HG02870 (cell line): ENCODE measurements at regions not wholly inside any gene's neighbourhood (a gene's known extent, or its start where the extent isn't known, plus 50 kb on each side); places are given as distances from the start of the nearest gene placed in this dataset.

Source experiments
- ATAC-seq: cut with Tn5 transposase; IDR thresholded peaks from one replicate; pipeline ENCODE4 v1.9.1; 2021; ENCODE audit warnings: mild to moderate bottlenecking, moderate library complexity; ENCODE audit not compliant: unreplicated experiment

DNA sequence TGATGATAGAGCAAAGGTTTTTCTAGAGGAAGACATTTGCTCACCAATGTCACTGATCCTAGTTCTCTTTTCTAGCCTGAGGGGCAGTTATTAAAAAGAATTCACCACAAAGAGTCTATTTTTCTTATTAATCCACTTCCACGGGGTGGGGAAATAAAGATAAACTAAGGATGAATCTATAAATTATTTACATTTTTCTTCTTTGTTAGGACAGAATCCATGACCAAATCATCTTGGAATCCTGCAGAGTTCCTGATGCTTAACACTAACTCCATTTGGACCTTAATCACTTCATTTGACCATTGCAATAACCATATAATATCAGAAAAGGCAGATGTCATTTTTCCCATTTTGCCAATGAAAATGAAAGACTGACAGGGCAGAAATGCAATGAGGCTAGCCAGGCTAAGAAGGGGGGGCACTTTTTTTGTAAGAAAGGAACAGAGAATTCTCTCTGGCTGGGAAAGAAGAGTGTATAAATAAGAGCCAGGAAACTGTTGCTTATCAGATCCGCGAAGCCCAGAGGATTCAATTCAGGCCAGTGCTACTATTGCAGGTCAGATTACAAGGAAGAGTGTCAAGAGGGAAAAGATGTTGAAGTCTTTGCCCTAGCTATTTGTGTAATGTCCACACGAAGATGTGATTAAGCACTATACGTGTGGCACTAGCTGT is 433.2 kb downstream of the TNS3 start:
- no peak for ATAC-seq

DNA sequence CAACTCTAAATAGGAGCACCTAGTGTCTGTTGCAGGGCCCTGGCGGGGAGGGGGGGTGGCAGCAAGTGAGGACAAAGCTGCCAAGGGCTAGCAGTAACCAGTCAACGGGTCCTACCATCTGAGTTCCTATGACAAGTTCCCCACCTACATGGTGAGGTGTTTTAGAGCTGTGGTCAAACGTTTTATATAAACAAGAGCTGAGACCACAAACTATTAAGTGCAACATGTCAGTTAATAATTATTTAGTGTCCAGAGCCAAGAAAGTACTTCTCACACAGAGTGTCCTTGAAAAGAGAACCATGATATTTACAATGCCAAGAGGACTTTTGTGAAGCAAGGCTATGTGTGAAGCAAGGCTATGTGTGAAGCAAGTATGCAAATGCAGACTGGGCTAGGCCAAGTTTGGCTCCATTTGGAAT is 434.7 kb downstream of the TNS3 start:
- no peak for ATAC-seq

DNA sequence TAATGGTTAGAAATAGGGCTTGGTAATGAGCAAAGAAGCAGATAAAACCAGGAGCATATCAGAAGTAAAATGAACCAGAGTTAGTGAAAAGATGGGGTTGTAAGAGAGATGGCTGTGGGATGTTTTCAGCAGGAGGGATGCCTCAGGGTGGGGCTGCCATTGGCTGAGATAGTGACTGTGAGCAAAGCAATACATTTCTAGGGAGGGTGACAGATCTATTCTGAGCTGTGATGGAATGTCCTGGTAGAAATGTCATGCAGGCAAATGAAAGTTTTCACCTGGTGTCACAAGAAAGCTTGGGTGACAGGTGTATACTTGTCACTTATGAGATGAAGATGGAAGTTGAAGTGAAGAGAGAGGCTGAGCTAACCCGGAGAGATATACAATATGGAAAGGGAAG is 435.9 kb downstream of the TNS3 start:
- ATAC-seq, result no peak

DNA sequence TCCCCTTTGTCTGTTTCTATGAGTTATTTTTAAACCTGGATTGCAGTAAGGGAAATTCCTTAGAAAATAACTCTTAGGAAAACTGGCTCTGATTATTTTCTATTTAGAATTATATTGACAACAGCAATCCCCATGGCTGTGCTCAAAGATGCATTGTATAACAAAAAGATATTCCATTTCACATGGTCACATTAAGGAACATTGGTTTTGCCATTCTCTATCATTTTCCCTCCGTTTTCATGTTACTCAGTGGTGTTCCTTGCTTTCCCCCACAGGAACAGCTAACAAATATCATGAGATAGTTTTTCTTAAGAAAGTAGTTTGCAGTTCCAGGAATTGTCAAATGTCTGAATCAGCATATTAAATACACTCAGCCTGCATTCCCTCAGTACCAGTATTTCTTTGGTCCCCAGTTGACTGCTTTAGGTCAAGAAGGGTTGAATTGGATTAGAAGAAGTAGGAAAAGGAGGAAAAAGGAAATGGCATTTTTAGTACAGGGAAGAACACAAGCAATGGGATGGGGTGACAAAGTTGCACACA is 436.7 kb downstream of the TNS3 start:
- no peak for ATAC-seq

DNA sequence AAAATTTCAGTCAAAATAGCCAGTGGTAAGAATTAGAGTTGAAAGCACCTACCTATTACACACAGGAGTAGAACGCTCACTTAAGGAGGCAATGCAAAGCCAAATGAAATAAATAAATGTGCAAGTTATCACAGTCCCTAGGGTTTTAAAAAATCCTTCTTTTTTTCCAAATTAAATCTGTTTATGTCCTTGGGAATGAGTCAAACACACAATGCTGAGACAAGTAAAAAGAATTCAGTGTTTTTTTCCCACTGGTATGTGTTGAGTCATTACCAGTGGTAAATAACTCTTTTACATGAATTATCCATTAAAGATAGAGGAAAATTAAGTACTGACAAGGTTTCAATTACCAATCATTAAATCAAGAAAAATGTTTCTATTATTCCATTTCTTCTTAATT is 438.6 kb downstream of the TNS3 start:
- no peak for ATAC-seq

DNA sequence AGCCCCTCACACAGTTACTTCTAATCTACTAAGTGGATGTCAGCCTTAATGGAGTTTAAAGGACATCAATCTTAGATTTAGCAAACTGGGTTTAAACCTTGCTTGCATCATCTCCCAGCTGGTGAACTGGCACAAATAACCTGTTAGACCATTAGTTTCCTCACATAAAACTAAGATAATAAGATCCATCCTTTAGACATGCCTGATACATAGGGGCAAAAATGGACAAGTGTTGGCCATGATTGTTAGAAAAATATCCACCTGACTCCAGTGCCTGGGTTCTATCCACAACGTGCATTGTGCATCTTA is 439.1 kb downstream of the TNS3 start:
- ATAC-seq, result no peak

DNA sequence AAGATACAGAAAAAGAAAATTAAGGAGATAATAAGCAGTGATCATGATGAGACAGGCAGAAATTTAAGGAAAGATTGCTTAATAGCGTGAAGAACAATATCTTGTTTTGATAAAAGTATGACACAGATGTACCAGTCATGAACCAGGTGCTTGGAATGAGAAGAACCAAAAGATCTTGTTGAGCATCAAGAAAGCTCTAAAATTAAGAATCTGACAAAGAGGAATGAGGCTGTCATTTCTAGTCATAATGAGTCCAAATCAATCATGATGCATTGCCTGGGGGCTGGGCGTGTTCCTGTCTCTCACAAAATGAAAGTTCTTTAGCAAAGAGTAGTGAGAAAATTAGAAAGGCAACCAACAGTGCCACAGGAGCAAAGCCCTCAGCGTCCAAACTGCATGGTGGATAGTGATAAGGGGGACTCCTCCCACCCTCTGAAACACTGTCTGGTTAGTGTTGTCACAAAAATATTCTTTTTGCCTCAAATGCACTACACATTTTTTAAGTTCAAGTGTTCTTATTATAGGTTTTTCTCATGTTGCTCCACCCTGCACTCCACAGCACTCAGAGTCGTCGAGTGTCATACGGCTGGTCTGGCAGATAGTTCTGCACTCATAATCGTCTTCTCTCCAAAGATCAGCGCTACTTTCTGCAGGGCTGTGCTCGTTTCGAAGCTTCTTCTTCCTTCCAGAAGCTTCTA is 439.6 kb downstream of the TNS3 start:
- no peak for ATAC-seq

DNA sequence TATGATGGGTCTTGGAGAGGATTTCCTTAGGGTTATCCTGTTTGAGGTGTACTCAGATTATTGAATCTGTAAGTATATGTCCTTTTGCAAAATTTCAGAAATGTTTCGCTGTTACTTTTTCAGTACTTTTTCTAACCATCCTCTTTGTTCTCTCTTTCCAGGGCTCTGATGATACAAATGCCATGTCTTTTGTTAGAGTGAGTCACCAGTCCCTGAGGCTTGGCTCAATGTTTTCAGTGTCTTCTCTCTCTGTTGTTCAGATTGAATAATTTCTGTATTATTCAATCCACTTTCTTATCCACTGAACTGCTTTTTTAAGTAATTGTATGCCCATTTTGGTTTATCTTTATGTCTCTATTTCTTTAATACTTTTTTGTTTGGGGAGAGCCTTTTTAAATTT is 449.4 kb downstream of the TNS3 start:
- no peak for ATAC-seq

DNA sequence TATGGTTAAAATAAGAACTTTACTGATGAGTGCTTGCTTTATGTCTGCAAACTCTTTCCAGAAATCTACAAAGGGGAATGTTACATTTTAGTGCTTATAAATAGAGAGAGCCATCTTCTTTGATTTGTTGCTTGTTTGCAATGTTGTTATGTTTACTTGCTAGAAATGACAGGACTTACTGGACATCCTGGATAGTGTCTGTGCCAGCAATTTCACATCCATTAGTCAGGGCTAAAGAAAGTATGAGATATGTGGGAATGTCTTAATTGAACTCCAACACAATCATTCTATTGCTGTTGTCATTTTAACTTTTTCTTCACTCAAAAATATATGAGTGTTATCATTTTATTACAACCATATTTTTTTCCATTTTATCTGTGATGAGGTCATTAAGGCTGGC is 453.2 kb downstream of the TNS3 start:
- no peak for ATAC-seq

DNA sequence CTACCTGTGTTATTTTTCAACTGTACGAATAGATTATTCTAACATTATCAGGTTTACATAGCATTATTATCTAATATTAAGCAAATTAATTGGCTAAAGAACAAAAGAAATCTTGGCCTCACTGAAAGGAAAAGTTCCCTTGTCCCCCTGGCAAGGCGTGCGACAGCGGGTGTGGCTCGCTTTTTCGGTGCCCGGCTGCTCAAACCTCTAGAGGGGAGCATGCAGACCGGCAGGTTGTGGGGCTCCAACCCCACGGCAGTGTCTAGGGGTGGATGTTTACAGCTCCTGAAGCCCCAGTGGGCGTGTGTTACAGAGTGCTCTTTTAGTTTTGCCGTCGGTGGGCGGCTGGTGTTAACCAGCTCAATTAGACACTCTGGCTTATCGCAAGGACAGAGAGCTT is 456.4 kb downstream of the TNS3 start:
- ATAC-seq, result no peak

DNA sequence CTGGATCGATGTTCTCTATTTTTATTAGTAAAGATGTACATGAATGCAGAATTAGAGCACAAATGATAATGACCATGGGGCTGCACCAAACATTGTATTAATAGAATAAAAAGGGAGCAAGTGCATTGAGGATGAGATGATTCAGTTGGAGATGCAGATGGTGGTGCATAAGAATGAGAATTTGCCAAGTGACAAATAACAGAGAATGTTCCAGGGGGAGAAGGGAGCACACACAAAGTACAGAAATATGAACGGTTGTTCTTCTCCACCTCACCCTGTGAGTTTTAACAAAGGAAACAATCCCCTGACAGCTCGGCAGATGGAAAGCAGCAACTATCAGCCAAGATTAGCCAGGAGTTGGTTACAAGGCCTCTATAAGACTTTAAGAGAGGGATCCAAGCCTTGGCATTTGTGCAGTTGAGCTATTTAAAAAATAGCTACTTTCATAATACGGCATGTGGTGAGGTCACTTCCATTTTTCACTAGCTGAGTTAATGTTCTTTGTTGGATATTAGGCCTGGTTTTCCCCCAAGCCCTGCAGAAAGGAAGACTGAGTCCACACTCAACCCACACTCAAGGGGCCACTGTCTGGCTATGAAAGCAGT is 462.5 kb downstream of the TNS3 start:
- no peak for ATAC-seq

DNA sequence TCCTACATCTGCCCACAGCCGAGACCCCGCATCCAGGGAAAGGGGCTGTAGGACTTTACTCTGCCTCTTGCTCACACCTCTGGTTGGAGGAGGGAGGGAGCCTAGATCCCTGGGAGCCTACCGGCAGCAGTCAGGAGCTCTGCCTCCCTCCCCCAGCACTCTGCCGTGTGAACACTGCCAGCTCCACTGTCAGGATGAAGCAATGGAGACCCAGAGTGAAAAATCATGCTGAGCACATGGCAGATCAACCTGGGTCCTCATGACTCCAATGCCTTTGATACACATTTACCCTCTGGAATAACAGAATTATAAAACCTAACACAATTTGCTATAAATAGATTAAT is 477.7 kb downstream of the TNS3 start:
- ATAC-seq, result no peak

DNA sequence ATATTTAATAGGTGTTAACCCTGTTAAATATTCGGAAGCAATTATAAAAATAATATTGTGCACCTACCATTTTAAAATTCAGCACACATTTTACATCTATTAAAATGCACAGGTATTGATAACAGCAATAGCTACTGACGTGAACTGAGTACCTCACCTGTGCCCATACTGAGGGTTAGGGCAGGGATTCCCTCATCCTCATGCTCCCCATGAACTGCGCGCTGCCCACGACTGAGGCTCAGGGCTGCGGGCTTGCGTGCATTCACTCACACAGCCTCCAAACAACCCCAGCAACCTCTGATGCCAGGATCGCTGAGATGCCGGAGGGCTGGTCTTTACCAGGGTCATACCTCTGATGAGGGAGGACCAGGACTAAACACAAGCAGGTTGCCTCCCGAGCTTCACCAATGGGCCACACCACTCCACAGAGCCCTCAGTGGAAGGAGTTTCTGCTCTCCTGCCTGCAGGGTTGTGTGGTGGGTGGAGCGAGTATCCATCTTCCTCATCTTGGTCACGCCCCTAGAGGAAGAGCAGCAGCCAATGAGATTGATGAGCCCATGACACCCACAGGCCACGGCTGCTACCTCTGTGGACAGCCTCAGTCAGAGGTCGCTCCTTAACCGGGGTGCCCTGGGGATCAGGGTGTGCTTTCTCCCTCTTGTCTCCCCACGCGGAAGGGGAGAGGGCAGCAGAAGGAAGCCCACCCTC is 478.3 kb downstream of the TNS3 start:
- ATAC-seq, result no peak

DNA sequence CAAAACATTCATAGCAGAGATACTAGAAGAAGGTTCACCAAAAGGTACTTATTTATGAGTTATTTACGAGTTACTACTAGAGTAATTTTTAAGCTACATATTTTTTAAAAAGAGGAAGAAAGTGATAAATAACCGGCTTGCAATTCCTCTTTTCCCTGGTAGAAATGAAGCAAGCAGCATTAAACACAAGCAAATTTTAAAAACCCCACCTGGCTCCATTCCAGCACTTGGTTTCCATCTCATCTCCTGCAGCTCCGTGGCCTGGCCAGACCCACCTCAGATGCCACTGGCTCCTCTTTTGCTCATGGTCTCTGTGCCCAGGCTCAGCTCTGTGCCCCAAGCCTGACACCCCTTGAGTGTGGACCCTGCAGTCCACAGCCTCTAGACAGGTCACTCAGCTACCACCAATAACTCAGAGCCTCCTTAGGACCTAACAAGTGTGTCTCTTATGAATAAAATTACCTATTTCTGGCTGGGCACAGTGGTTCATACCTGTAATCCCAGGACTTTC is 479.5 kb downstream of the TNS3 start:
- ATAC-seq, result no peak

DNA sequence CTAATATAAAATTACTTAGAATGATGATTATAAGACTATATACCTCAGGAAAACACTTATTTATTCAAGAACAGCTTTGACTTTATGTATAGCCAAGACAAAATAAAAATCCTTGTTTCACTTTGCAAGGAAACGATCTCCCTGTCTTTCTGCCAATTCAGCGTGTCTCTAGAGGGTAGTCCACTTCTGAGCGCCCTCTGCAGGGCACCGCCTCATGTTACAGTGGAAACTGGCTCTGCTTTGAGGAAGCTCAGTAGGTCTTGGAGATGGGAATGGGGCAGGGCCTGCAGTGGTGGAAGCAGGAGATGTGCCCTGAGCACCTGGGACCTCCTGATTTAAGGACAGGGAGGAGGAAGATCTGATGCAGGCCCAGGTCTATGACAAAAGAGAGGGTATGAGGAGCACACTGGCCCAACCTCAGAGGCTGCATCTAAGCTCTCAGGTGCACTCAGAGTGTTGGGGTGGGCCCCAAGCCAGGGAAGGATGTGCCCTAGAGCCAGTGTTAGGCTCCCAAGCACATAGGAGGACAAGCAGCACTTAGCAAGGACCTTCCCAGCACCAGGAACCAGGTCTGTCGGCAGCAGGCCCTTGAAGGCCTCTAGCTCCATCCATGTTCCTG is 481.0 kb downstream of the TNS3 start:
- no peak for ATAC-seq

DNA sequence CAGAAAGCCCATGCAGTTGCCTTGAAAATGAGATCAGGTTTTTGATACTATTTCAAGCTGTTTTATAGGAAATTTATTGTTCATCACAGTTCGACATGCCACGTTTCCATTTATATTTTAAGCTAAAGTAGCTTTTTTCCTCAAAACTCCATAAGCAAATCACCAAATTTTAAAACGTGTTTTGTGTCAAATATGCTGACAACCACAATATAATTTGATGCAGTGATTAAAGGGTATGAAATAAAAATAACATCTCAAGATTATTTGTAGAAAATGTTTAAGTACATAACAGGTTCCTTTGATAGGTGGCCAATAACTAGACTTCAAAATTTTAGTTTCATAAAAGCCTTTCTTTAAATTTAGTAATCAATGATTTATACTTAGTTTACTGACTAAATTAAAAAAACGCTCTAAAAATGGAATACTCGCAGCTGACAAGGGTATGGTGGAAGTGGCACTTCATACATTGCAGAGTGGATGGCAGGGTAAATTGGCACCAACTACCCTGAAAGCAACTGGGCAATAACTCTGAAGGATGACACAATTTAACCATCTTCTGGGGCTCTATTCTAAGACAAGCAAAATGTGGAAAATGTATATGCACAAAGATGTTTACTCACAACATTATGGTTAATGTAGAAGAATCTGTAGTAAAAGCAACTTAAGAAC is 481.6 kb downstream of the TNS3 start:
- no peak for ATAC-seq

DNA sequence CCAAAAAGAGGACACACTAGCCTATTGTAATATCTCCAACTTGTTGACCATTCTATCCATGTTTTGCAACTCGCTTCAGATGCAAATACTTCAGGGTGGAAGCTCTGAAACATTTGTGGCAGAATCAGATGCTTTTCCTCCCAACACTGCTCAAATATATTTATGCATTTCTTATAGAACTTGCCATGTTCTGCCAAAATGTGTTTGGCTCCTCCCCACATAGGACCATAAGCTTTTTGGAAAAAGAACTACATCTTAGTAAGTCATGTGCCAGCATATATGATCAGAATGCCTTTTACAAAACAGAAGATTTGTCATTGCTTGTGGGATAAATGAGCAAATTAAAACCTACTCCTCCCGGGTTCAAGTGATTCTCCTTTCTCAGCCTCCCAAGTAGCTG is 484.5 kb downstream of the TNS3 start:
- ATAC-seq, result no peak

DNA sequence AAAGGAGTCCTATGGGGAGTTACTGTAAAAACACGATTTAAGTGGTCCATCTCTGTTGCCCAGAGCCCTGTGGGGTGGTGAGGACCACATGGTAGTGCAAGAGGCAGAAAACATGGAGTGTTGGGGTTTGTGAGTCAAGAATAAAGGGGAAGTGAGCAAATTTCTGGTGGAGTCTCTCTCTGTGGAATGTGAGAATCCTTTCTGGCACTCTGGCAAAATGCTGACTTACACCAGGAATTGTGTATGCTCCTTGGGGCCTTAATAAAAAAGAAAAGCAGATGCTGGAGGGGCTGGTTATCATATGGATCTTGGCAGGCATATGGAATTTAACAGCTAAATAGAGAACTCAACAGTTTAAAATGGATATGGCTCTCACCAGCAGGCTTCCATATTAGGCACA is 486.0 kb downstream of the TNS3 start:
- ATAC-seq, result no peak

DNA sequence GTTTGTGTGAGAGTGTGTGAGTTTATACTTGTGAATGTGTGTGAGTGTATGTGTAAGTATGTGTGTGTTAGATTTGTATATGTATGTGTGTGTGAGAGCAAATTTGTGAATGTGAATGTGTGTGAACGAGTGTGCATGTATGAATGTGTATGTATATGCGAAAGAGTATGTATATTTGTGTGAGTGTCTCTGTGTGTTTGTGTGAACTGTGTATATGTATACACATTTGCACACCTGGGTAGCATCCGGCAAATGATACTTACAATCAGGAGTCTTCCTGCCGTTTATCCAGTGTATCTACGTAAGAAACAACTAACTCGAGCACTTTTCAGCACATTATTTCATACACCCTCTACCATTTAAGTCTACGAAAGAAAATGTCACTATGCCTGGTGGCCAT is 487.4 kb downstream of the TNS3 start:
- ATAC-seq, result no peak

DNA sequence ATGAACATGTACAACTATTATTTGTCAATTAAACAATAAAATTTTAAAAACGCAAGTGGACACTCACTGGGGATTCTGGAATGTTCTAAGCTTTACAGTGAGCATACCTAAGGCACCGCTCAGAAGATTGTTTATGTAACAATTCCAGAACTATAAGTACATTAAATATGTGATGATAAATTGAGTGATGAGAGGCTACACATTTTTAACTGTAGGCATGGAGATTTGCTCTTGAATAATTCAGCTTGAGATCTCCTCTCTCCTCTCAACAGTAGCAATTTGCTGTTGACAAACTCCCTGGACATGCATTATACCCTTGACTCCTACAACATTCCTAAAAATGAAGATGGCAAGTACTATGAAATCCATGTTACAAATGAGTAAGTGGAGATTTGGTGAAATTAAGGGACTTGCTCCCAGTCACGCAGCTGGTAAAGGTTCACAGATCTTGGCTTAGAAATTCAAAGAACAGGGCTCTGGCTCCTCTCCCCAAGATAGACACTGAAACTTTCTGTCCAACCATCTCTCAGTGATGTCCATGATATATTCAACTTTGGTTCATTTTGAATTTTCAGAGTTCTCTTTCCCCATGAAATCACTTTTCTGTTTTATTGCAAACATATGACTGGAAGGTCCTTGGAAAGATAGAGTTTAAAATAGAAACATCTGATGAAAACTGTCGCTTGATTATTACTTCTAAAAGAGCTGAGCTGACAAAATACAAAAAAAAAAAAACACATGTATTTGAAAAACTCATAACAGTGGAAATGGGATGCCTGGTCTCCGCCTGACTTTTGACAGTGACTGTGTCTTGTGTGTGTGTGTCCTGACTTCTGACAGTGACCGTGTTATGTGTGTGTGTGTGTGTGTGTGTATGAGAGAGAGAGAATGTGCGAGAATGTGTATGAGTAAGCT is 488.3 kb downstream of the TNS3 start:
- no peak for ATAC-seq
